ENCODE measurements at regions not wholly inside any gene's neighbourhood (a gene's known extent, or its start where the extent isn't known, plus 50 kb on each side); places are given as distances from the start of the nearest gene placed in this dataset.

GRCh38 chr4:43242606-43243005 lies 350.1 kb downstream of the GRXCR1 start:
- H3K4me3 ChIP-seq = no peak overlapping the region
- no peak overlapping the region for H3K27ac ChIP-seq
- DNase-seq (ENCODE audit: low spot score) = no peak
- no peak for TF ChIP-seq CTCF (IDR thresholded peaks at IDR 0.05)

- Histone ChIP-seq H3K27ac (no peak overlapping the region), H3K4me3 (no peak overlapping the region)
- DNase-seq (ENCODE audit: low spot score) = no peak
- TF ChIP-seq CTCF (IDR thresholded peaks at IDR 0.05) = no peak
Observed at GRCh38 chr4:43243433-43244116, 351.1 kb downstream of the GRXCR1 start.

GRCh38 chr4:43244688-43245382 lies 352.3 kb downstream of the GRXCR1 start:
- H3K4me3 ChIP-seq = no peak overlapping the region
- TF ChIP-seq CTCF (IDR thresholded peaks at IDR 0.05) = no peak
- DNase-seq (ENCODE audit: low spot score) = no peak
- no peak overlapping the region for H3K27ac ChIP-seq

GRCh38 chr4:43251841-43252240 lies 359.3 kb downstream of the GRXCR1 start:
- H3K4me3 ChIP-seq = no peak overlapping the region
- no peak overlapping the region for H3K27ac ChIP-seq
- no peak for DNase-seq (ENCODE audit: low spot score)
- no peak for TF ChIP-seq CTCF (IDR thresholded peaks at IDR 0.05)

GRCh38 chr4:43253541-43253940 lies 361.0 kb downstream of the GRXCR1 start:
- H3K4me3 ChIP-seq = no peak overlapping the region
- TF ChIP-seq CTCF (IDR thresholded peaks at IDR 0.05) = no peak
- no peak overlapping the region for H3K27ac ChIP-seq
- no peak for DNase-seq (ENCODE audit: low spot score)

- Histone ChIP-seq H3K4me3 (no peak overlapping the region), H3K27ac (no peak overlapping the region)
- DNase-seq (ENCODE audit: low spot score) = no peak
- TF ChIP-seq CTCF (IDR thresholded peaks at IDR 0.05) = no peak
Observed at GRCh38 chr4:43264730-43265129, 372.2 kb downstream of the GRXCR1 start.

GRCh38 chr4:43271946-43272345 lies 379.4 kb downstream of the GRXCR1 start:
- H3K27ac ChIP-seq = no peak overlapping the region

More at GRCh38 chr4:43271946-43272345, 379.4 kb downstream of the GRXCR1 start:
- no peak overlapping the region for H3K4me3 ChIP-seq
- TF ChIP-seq CTCF (IDR thresholded peaks at IDR 0.05) = no peak
- no peak for DNase-seq (ENCODE audit: low spot score)

Data from coronary artery (tissue), 2 donors.